CD4-positive, alpha-beta memory T cell (primary cell): ENCODE measurements at regions not wholly inside any gene's neighbourhood (a gene's known extent, or its start where the extent isn't known, plus 50 kb on each side); places are given as distances from the start of the nearest gene placed in this dataset.
"Not testable (repeated sequence)": the region's sequence is repeated elsewhere in the genome, so short reads cannot be mapped to it uniquely, and the experiment has no call there.

ENCODE experiments used
- CTCF ChIA-PET: fragments of 350-600 bp; sonication (Branson Sonifier 250); formaldehyde crosslinking; loops from one replicate; lab custom pipeline; 2021; ENCODE audit warnings: inconsistent platforms; ENCODE audit not compliant: partially characterized antibody; lab: Charles Lee
- POLR2A ChIA-PET: fragments of 350-600 bp; sonication (Branson Sonifier 250); formaldehyde crosslinking; loops from one replicate; lab custom pipeline; 2021; ENCODE audit not compliant: partially characterized antibody; lab: Charles Lee
- DNase-seq, 5 donors: peaks; one replicate each; pipeline versions ENCODE4 v3.0.0 to v3.0.0-alpha.2; 2020 to 2022; ENCODE audit warnings: mixed read lengths in 1 of 5
- H3K27ac ChIP-seq: one replicate; pipeline ENCODE4 v1.7.0; 2013; ENCODE audit warnings: low read depth, low read length
- H3K27me3 ChIP-seq: 2 replicates; pipeline ENCODE4 v1.7.0; 2013; ENCODE audit warnings: mild to moderate bottlenecking, low read length, moderate library complexity; ENCODE audit not compliant: insufficient read depth
- H3K36me3 ChIP-seq: 2 replicates; pipeline ENCODE4 v1.7.0; 2013; ENCODE audit warnings: mild to moderate bottlenecking, low read length, moderate library complexity; ENCODE audit not compliant: insufficient read depth
- H3K4me1 ChIP-seq: 2 replicates; pipeline ENCODE4 v1.7.0; 2013; ENCODE audit warnings: mild to moderate bottlenecking, low read length, moderate library complexity; ENCODE audit not compliant: insufficient read depth
- H3K4me3 ChIP-seq, 2 donors: one replicate each; pipeline ENCODE4 v1.7.0; 2013; ENCODE audit warnings: low read length in 2 of 2, mild to moderate bottlenecking in 1 of 2
- H3K9me3 ChIP-seq, 2 donors: one replicate each; pipeline ENCODE4 v1.7.0; 2013; ENCODE audit warnings: low read length in 2 of 2, control low read depth in 1 of 2; ENCODE audit not compliant: control insufficient read depth in 1 of 2
- H3K27ac Mint-ChIP-seq, 7 donors: one replicate each; pipeline ENCODE4 v1.8.0; 2020 to 2021; ENCODE audit warnings: mixed read lengths in 7 of 7, mild to moderate bottlenecking in 6 of 7, inconsistent platforms in 3 of 7, moderate library complexity in 3 of 7
- H3K27me3 Mint-ChIP-seq, 2 donors: one replicate each; pipeline ENCODE4 v1.8.0; 2020 to 2021; ENCODE audit warnings: mixed read lengths in 2 of 2
- H3K36me3 Mint-ChIP-seq, 2 donors: one replicate each; pipeline ENCODE4 v1.8.0; 2020 to 2021; ENCODE audit warnings: mixed read lengths in 2 of 2, inconsistent platforms in 1 of 2, mild to moderate bottlenecking in 1 of 2
- H3K4me1 Mint-ChIP-seq, 4 donors: one replicate each; pipeline ENCODE4 v1.8.0; 2020 to 2021; ENCODE audit warnings: mixed read lengths in 4 of 4, mild to moderate bottlenecking in 1 of 4
- H3K4me3 Mint-ChIP-seq, 8 donors: one replicate each; pipeline ENCODE4 v1.8.0; 2020 to 2021; ENCODE audit warnings: mixed read lengths in 8 of 8, mild to moderate bottlenecking in 7 of 8, moderate library complexity in 6 of 8, inconsistent platforms in 3 of 8
- H3K9me3 Mint-ChIP-seq, 8 donors: one replicate each; pipeline ENCODE4 v1.8.0; 2020 to 2021; ENCODE audit warnings: mixed read lengths in 8 of 8, mild to moderate bottlenecking in 5 of 8, inconsistent platforms in 3 of 8, moderate library complexity in 1 of 8
- intact Hi-C: fragments of 100-400 bp; cut with micrococcal nuclease; formaldehyde crosslinking; loops from one replicate; pipeline ENCODE4 v1.15.1; 2023

- H3K9me3 Mint-ChIP-seq, H3K36me3 ChIP-seq, H3K36me3 Mint-ChIP-seq, POLR2A ChIA-PET, H3K4me3 ChIP-seq, H3K27me3 ChIP-seq, H3K9me3 ChIP-seq, H3K27me3 Mint-ChIP-seq, intact Hi-C loops, CTCF ChIA-PET, H3K4me1 ChIP-seq: not testable (repeated sequence)
- Mint-ChIP-seq H3K4me1 (peaks cover 6 to 19% (median 11%) of the 10 kb centered on the region in 4 donors), H3K4me3 (peak overlapping the region; percentile 45 to 73 (median 58)), H3K27ac (peak overlapping the region; percentile 69 to 92 (median 89))
- DNase-seq: peak in 2 of 5 donors; percentile 24 to 28
- peak overlapping the region; percentile 31 for H3K27ac ChIP-seq
Observed at GRCh38 chr1:149157409-149157808, 54.1 kb upstream of the NBPF9 start.

- H3K36me3 Mint-ChIP-seq, CTCF ChIA-PET: not testable (repeated sequence)
- peak overlapping the region; percentile 43 for H3K27ac ChIP-seq
Observed at GRCh38 chr1:149158308-149158707, 55.0 kb upstream of the NBPF9 start.

GRCh38 chr1:149163063-149163444 is 59.7 kb upstream of the NBPF9 start:
- H3K27ac ChIP-seq, POLR2A ChIA-PET, H3K27me3 ChIP-seq, H3K4me3 ChIP-seq, H3K36me3 ChIP-seq, CTCF ChIA-PET, H3K4me1 ChIP-seq, DNase-seq, H3K4me3 Mint-ChIP-seq, H3K27ac Mint-ChIP-seq, H3K9me3 ChIP-seq, intact Hi-C loops, H3K36me3 Mint-ChIP-seq, H3K9me3 Mint-ChIP-seq, H3K27me3 Mint-ChIP-seq: not testable (repeated sequence)
- H3K4me1 Mint-ChIP-seq: peaks cover 3 to 15% (median 10%) of the 10 kb centered on the region in 4 donors

More at GRCh38 chr1:149158308-149158707, 55.0 kb upstream of the NBPF9 start:
- H3K4me3 ChIP-seq, H3K9me3 ChIP-seq, H3K4me1 ChIP-seq, POLR2A ChIA-PET, DNase-seq, H3K36me3 ChIP-seq, intact Hi-C loops, H3K27me3 Mint-ChIP-seq, H3K27me3 ChIP-seq, H3K9me3 Mint-ChIP-seq: not testable (repeated sequence)
- H3K4me1 Mint-ChIP-seq: peaks cover 6 to 19% (median 11%) of the 10 kb centered on the region in 4 donors
- H3K4me3 Mint-ChIP-seq: peak overlapping the region in 1 of 8 donors; percentile 54
- H3K27ac Mint-ChIP-seq: peak overlapping the region in 5 of 7 donors; percentile 37 to 57 (median 42)

GRCh38 chr1:149174765-149175164 is 71.4 kb upstream of the NBPF9 start:
- intact Hi-C loops, H3K36me3 Mint-ChIP-seq, H3K27me3 ChIP-seq, H3K27me3 Mint-ChIP-seq, POLR2A ChIA-PET, H3K4me3 ChIP-seq, H3K4me1 Mint-ChIP-seq, H3K9me3 Mint-ChIP-seq, H3K4me1 ChIP-seq, H3K27ac ChIP-seq, CTCF ChIA-PET, H3K9me3 ChIP-seq, H3K36me3 ChIP-seq: not testable (repeated sequence)
- Mint-ChIP-seq H3K27ac (peak overlapping the region in 4 of 7 donors; percentile 86 to 95 (median 90)), H3K4me3 (peak overlapping the region in 4 of 8 donors; percentile 78 to 89 (median 82))
- peak in 3 of 5 donors; percentile 41 to 65 (median 53) for DNase-seq

GRCh38 chr1:149175812-149176211 is 72.5 kb upstream of the NBPF9 start:
- H3K27me3 ChIP-seq, H3K9me3 ChIP-seq, H3K4me1 ChIP-seq, H3K4me3 ChIP-seq, H3K36me3 ChIP-seq, CTCF ChIA-PET, intact Hi-C loops, POLR2A ChIA-PET, H3K9me3 Mint-ChIP-seq, H3K36me3 Mint-ChIP-seq, H3K27me3 Mint-ChIP-seq, H3K4me1 Mint-ChIP-seq: not testable (repeated sequence)
- peak overlapping the region in 4 of 7 donors; percentile 12 to 87 (median 78) for H3K27ac Mint-ChIP-seq
- H3K4me3 Mint-ChIP-seq: peak overlapping the region; percentile 22 to 82 (median 62)
- DNase-seq: peak in 2 of 5 donors; percentile 26 to 38
- peak overlapping the region; percentile 41 for H3K27ac ChIP-seq

GRCh38 chr1:149176453-149177316 is 73.3 kb upstream of the NBPF9 start:
- CTCF ChIA-PET, H3K9me3 ChIP-seq, H3K4me3 ChIP-seq, H3K36me3 ChIP-seq, H3K4me1 Mint-ChIP-seq, POLR2A ChIA-PET, intact Hi-C loops, H3K36me3 Mint-ChIP-seq, H3K9me3 Mint-ChIP-seq, H3K27me3 ChIP-seq, H3K4me1 ChIP-seq, H3K27me3 Mint-ChIP-seq: not testable (repeated sequence)
- H3K27ac ChIP-seq: peak overlapping the region; percentile 76
- peak overlapping the region; percentile 90 to 97 (median 94) for H3K27ac Mint-ChIP-seq
- H3K4me3 Mint-ChIP-seq: peak overlapping the region; percentile 80 to 91 (median 86)
- peak; percentile 78 to 88 (median 82) for DNase-seq

- H3K4me1 ChIP-seq, H3K27ac ChIP-seq, H3K4me1 Mint-ChIP-seq, DNase-seq, H3K4me3 Mint-ChIP-seq, intact Hi-C loops, H3K27me3 ChIP-seq, H3K4me3 ChIP-seq, H3K9me3 ChIP-seq, CTCF ChIA-PET, H3K9me3 Mint-ChIP-seq, POLR2A ChIA-PET, H3K36me3 Mint-ChIP-seq, H3K36me3 ChIP-seq, H3K27me3 Mint-ChIP-seq: not testable (repeated sequence)
- H3K27ac Mint-ChIP-seq: peak overlapping the region in 1 of 7 donors; percentile 48
Observed at GRCh38 chr1:149190742-149191141, 87.4 kb upstream of the NBPF9 start.
